A204.1 (cell line): ENCODE measurements at regions not wholly inside any gene's neighbourhood (a gene's known extent, or its start where the extent isn't known, plus 50 kb on each side); places are given as distances from the start of the nearest gene placed in this dataset.

Experiments
- FAIRE-seq: peaks from 2 replicates; lab custom pipeline; 2012; peaks lifted over from hg19 to GRCh38; lab: Jason Lieb, UNC

DNA sequence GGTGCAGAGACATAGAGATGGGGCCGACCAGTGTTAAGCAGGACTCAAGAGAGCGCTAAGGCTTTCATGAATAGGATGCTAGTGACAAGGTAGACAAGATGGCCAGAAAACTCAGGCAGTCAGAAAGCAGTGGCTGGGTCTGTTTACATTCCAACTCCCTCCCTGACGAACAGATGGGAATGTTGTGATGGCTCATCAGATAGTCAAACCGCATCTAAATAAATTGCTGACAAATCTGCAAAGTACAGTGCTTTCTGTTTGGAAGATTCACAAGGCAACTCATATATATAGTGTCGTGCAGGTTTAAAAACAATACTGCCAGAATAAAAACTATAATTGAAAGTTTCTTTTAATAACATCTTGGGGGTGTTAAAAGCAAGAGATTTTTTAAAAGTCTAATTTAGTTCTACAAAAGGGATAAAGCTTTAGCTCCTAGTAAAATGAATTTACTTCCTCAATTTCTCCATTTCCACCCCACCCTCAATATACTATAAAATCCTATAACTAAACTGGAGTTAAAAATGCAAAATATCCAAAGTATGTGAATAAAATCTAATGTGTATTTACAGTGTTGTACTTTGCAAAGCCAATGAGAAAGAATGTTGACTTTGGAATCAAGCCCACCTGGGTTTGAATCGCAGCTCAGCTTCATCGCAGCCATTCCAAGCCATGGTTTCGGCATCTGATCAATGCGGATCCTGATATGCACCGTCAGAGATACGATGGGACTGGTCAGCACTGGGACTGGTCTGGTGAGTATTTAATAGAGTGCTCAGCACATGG is 247.3 kb upstream of the PDE10A start:
- FAIRE-seq = no peak

DNA sequence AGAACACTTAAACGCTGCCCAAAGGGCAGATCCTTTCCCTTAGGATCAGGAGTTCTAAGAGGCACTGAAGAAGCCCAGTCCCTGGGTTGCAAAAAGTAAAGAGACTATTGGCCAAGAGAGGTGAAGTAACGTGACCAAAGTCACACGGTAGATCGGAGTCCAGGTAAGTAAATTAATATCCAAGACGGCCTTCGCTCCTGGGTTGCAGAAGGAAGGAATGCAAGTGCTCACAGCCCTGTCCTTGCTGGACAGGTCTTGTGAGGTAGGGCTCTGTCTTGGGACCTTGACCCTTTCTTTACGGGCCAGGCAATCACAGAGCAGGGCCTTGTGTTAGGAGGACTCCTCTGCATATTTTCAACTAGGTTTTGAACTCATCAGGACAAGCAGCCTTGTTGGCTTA is 243.7 kb upstream of the PDE10A start:
- no peak for FAIRE-seq

DNA sequence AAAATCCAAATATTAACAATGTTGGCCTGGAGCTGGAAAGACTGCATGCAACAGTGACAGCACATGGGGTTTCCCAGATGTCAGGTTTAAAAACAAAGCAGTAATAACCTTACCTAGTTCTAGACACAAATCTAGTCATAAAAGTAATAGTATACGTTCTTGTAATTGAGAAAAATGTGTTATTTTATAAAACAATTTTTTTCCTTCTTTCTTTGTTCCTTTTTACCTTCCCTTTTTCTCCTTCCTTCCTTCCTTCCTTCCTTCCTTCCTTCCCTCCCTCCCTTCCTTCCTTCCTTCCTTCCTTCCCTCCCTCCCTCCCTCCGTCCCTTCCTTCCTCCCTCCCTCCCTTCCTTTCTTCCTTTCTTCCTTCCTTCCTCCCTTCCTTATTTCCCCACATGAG is 242.7 kb upstream of the PDE10A start:
- no peak for FAIRE-seq

DNA sequence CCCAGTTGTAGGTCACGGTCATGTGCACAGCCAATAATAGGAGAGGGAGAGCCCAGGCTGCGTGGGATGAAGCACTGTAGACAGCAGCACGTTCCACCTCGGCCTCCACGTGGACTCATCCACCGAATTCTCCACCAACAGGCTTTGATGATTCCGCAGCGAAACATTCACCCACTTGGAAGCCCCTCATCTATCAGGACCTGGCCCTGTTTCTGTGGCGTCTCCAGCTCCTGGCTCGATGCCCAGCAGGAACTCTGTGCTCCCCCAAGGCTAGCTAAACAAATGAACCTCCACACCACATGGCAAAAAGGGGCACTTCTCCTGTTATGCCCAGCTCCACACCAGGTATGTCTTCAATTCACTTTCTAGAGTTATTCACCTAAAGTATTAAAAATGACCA is 237.9 kb upstream of the PDE10A start:
- no peak for FAIRE-seq

DNA sequence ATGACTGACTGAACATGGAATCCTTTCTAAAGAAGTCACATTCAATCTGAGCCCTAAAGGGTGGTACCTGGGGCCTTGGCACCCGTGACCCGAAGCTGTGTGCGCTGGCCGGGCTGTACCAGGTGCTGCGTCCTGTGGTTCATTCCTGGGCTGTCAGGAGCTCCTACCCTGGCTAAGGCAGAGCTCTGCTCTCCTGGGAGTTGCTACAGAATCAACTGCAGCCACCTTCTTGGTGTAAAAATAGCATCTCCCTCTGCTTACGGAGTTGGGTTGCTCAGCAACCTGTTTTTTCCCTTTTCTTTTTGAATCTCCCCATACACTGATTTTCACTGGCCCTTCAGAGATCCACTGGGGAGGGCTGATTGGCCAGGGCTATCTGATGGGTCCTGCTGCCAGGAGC is 236.6 kb upstream of the PDE10A start:
- FAIRE-seq = no peak

DNA sequence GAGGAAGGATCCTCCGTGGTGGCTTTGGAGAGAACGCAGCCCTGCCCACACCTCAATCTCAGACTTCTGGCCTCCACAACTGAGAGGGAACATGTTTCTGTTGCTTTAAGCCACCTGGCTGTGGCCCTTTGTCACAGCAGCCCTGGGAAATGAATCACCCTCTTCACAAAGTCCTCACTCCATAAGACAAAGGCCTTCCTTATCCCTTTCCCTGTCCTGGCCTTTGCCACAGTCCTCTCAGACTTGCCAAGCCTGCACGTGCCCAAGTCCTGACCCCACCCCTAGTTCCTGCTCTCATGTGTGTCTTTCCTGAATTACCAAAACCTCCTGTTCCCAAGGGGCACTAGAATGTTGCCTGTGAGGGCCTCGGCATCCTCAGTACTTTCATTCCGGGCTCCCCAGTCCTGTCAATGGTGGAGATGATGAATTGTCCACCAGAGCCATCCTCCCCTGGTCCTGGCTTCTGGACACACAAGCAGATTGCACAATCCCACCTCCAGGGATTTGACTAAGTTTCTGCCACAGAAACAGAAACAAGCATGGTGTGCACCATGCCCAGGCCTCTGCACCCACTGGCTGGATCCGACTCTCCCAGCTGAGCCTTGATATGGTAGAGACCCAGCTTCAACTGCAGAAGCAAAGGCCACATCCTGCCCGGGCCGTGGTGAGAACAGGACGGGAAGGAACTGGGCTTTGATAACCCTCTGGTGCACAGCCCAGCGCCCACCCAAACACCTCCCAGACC is 232.6 kb upstream of the PDE10A start:
- FAIRE-seq = no peak

DNA sequence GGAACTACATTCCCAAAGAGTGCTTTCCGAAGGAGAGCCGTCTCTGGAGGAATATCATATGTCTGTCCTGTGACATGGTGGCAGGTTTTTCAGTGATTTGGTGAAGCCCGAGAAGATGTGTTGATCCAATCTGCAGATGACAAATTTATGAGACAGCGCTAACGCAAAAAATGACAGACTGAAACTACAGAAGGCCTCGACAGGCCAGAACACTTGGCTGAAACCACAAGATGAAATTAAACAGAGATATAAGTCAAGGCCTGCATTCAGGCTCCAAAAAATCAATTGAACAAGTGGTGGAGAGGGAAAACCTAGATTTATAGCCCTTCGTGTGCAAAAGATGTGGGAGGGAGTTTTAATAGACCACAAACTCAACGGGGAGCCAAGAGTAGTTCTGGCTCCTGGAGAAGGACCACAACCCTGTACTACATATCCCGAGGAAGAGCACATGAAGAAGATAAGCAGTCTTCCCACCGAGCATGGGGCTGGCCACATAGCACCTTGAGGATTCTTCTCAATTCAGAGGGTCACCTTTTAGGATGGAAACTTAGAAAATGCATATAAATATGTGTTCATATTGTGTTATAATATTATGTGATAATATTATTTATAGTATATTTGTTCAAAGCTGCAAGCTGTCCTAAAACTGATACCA is 231.3 kb upstream of the PDE10A start:
- FAIRE-seq = no peak

- no peak for FAIRE-seq
These were observed 230.4 kb upstream of the PDE10A start for GRCh38 chr6:165893431-165893830.

DNA sequence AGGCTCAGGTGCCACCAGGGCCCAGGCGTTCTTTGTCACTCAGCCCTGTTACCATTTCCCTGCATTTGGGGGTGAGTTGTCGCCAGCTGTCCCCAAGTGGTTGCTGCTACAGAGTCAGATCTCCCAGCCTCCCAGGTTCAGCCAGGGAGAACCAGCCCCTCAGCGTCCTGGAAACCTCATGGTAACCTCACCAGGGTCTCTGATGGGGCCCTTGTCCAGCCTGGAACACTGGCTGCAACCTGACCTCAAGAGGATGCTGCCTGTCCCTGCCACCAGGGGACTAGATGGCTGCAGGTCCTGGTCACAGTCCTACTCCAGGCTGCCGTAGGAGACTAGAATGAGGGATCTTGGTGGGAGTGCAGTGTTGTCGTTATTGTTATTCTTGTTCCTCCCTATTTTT is 228.3 kb upstream of the PDE10A start:
- FAIRE-seq = no peak

DNA sequence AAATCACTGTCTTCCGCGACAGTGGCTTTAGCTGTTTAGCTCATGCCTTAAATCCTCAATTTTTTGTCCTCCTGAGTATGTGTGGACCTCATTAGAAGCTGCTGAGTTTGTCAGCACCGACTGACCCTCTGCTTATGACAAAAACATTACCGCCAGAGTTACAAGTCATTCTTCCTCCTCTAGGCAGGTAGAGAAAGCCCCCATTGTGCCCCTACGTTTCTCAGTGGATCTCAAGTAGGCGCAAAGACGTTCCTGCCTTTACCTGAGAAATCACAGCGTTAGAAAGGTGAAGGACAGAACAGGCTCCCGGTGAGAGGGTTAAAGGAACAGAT is 227.3 kb upstream of the PDE10A start:
- FAIRE-seq = no peak

- FAIRE-seq = no peak
These were observed 226.8 kb upstream of the PDE10A start for GRCh38 chr6:165889636-165890403.

DNA sequence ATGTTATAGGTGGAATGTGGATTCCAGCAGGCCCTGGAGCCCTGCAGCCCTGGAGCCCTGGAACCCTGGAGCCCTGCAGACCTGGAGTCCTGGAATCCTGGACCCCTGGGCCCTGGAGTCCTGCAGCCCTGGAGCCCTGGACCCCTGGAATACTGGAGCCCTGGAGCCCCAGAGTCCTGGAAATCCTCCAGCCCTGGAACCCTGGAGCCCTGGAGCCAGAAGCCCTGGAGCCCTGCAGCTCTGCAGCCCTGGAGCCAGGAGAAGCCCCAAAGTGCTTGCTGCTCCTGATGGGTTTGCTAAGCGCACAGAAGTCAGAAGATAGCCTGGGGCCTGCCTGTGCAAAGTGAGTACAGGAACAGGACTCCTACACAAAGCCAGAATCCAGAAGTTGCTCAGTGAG is 223.1 kb upstream of the PDE10A start:
- no peak for FAIRE-seq

DNA sequence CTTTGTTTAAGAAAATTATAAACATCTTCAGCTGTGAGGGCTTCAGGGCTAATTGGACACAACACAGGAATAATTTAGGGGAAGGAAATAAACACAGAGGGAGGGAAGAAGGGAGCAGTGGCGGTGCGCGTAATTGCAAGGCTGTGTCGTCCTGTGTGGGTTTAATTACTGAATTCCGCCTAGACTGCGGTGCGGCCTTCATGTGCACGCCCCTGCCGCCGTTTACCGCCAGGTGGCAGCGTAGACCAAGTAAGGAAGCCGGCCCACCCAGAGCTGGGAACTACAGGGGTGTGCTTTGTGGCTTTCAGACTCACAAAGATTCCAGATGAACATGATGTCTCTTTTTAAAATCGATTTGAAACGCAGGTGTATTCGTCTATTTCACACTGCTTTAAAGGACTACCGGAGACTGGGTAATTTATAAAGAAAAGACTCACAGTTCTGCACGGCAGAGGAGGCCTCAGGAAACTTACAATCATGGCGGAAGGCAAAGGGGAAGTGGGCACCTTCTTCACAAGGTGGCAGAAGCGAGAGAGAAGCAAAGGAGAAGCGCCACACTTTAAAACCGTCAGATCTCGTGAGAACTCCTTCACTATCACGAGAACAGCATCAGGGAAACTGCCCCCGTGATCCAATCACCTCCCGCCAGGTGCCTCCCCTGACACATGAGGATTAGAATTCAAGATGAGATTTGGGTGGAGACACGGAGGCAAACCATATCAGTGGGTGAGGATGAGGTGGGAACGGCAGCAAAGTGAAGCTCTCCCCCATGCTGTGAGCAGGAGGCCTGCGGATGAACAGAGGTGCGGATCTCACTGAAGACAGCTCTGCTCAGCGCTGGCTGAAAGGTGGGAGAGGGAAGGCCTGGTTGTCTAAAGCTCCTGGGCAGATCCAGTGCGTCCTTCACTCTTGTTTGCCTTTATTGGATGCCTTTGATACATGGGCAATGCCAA is 222.0 kb upstream of the PDE10A start:
- FAIRE-seq = no peak

DNA sequence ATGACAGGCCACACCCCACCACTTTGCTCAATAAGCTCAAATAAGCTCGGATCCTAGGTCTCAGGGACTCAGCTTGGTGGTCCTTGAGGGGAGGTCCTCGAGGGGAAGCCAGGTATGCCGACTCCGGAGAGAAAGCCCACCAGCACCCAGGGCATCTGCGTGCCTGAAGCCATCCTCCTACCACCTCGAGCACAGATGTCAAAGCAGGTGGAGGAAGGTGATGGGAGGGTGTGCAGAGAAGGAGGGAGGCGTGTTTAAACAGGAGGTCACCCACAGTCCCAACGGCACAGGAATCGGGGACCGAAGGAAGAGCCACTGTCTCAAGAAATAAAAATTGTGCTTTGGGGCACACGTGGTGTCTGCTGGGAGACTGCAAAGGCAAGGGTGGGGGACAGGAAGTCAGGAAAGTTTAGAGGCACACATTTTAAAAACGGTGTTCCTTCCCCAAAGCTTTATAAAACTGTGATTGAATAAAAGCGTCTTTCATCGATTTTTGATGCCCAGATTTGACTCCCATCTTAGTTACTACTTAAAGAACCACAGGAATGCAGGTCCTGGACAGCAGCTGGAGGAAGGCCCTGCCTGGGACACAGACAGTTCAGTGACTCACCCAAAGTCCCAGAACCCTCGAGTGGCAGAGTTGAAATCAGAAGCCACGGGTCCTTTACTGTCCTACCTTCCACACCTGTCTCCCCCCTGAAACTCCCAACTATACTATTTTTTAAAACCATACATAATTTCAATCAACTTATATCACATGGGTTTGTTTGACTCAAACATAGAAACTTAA is 221.0 kb upstream of the PDE10A start:
- no peak for FAIRE-seq

DNA sequence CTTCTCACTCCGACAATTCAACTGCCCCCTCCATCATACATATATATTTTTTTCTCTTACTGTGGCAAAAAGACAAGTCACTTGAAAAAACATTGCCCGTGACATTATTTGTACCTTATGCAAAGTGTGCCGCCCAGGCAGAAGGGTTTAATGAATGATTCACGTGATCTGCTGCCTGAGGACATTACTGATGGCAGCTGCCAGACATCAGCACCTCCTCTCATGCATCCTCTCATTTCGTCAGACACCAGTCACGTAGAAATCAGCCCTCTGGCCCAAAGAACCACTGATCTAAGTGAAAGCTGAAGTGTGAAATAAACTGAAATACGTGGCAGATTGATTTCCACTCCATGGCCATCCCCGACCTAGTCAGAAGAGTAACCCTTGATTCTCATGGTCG is 218.8 kb upstream of the PDE10A start:
- no peak for FAIRE-seq

DNA sequence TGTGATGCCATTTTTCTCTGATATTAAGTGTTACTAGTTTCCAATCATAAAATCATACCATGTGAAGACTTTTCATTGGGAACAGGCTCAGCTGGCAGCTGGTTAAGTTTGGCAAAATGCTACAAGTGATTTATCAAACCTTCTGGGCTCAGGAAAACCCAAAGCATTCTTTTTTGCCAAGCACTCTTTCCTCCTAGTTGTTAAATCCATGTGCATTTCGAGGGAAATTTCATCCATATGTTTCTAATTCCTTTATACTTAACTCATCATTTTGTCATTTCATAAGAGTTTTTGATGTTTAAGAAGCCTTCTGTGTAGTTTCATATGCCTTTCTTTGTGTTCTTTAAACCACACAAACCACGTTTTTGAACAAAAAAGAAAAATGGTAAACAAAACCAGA is 217.6 kb upstream of the PDE10A start:
- FAIRE-seq = no peak

- FAIRE-seq = no peak
These were observed 214.7 kb upstream of the PDE10A start for GRCh38 chr6:165877773-165878172.

GRCh38 chr6:165877192-165877591 is 214.2 kb upstream of the PDE10A start:
- FAIRE-seq = no peak

DNA sequence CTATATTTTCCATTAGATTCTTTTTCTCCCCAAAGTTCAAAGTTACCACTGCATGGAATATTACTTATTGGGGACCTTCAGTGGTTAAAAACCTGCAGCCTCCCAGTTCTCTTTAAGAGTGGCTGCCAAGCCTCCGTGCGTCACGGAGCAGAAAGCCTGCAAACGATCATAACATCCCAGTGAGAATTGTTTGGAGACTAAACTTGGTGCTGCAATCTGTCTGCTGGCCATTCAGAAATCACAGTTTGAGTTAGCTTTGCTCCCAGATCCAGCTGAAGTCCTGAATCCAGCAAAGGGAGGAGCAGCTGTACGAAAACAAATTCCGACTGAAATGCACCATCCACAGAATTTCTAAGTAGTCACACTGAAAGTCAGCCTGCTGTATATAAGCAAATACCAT is 213.5 kb upstream of the PDE10A start:
- no peak for FAIRE-seq

DNA sequence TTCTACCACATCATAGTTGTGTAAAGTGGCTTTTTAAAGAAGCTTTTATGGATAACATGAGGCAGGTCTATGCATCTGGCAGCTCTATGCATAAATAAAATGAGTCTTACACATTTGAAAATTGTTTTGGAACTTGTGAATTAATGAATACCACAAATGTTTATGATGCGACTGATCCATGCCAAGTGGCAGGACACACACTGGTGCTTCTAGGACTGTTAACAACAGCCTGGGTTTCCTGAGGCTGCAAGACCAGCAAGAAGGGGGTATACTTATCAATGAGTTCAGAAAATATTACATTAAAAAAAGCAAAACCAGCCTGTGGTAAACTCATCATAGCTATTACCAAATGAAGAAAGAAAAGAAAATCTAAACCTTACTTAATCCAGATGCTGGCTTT is 212.9 kb upstream of the PDE10A start:
- no peak for FAIRE-seq

DNA sequence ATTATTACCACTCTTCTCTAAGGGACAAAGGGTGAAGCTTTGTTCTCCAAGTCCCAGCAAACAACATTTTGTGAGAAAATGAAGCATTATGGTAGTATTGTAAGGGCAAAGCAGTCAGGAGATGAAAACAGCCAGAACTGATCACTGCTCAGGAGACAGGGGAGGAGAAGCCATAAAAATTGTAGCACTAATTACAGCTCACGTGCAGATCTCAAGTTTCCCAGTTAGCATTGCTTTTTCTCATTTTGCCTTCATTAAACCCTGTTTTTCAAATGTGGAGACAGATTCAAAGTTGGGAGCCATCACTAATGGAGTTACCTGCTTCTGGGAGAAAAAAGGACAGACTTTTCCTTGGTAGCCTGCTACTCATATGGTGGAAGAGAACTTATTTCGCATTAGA is 210.9 kb upstream of the PDE10A start:
- no peak for FAIRE-seq
